GM23248 (cell line): ENCODE measurements at regions not wholly inside any gene's neighbourhood (a gene's known extent, or its start where the extent isn't known, plus 50 kb on each side); places are given as distances from the start of the nearest gene placed in this dataset.

Experiments
- DNase-seq: peaks from one replicate; pipeline ENCODE4 v3.0.0-alpha.2; 2015
- H2AFZ ChIP-seq: fragments of 200-600 bp; sonication (generic); 2 replicates; pipeline ENCODE4 v1.6.1; 2016; ENCODE audit warnings: antibody characterized with exemption
- H3F3A ChIP-seq: fragments of 200-600 bp; sonication (generic); 2 replicates; pipeline ENCODE4 v1.6.1; 2016; ENCODE audit warnings: mild to moderate bottlenecking, antibody characterized with exemption, mixed run types; ENCODE audit not compliant: insufficient read depth
- H3K27ac ChIP-seq: fragments of 200-600 bp; sonication (generic); 2 replicates; pipeline ENCODE4 v1.5.1; 2016; ENCODE audit warnings: mild to moderate bottlenecking
- H3K27me3 ChIP-seq: fragments of 200-600 bp; sonication (generic); replicated peaks from 2 replicates; pipeline ENCODE4 v1.6.1; 2016; ENCODE audit warnings: mild to moderate bottlenecking; ENCODE audit not compliant: insufficient read depth
- H3K36me3 ChIP-seq: fragments of 200-600 bp; sonication (generic); 2 replicates; pipeline ENCODE4 v1.6.1; 2016; ENCODE audit warnings: low read depth, mild to moderate bottlenecking
- H3K4me1 ChIP-seq: fragments of 200-600 bp; sonication (generic); 2 replicates; pipeline ENCODE4 v1.6.1; 2016; ENCODE audit warnings: mild to moderate bottlenecking; ENCODE audit not compliant: insufficient read depth
- H3K4me2 ChIP-seq: fragments of 200-600 bp; sonication (generic); one replicate; pipeline ENCODE4 v1.6.1; 2016; ENCODE audit warnings: mild to moderate bottlenecking; ENCODE audit not compliant: unreplicated experiment
- H3K4me3 ChIP-seq: fragments of 200-600 bp; sonication (generic); 2 replicates; pipeline ENCODE4 v1.5.1; 2016; ENCODE audit warnings: mild to moderate bottlenecking
- H3K79me2 ChIP-seq: fragments of 200-600 bp; sonication (generic); 2 replicates; pipeline ENCODE4 v1.6.1; 2016; ENCODE audit warnings: mild to moderate bottlenecking; ENCODE audit not compliant: insufficient read depth
- H3K9ac ChIP-seq: fragments of 200-600 bp; sonication (generic); 2 replicates; pipeline ENCODE4 v1.6.1; 2016; ENCODE audit warnings: mild to moderate bottlenecking
- H3K9me2 ChIP-seq: fragments of 200-600 bp; sonication (generic); 2 replicates; pipeline ENCODE4 v1.6.1; 2016; ENCODE audit warnings: mixed run types, mild to moderate bottlenecking, moderate library complexity; ENCODE audit not compliant: insufficient read depth
- H3K9me3 ChIP-seq: fragments of 200-600 bp; sonication (generic); one replicate; pipeline ENCODE4 v1.6.1; 2017; ENCODE audit warnings: low read depth
- H4K20me1 ChIP-seq: fragments of 200-600 bp; sonication (generic); 2 replicates; pipeline ENCODE4 v1.6.0; 2016; ENCODE audit not compliant: insufficient read depth
- EZH2 ChIP-seq: fragments of 200-600 bp; sonication (generic); IDR thresholded peaks from 2 replicates; pipeline ENCODE4 v1.6.1; 2018; ENCODE audit warnings: antibody characterized with exemption, mild to moderate bottlenecking; ENCODE audit not compliant: insufficient read depth, poor library complexity, severe bottlenecking
- EZH2phosphoT487 ChIP-seq: fragments of 200-600 bp; sonication (generic); IDR thresholded peaks from 2 replicates; pipeline ENCODE4 v1.6.1; 2018; ENCODE audit warnings: antibody characterized with exemption, moderate library complexity, mild to moderate bottlenecking, low read depth; ENCODE audit not compliant: insufficient read depth
- WGBS, 2 experiments: methylation state at CpG; one replicate each; pipeline ENCODE4 v1.1.6; 2015 to 2017; ENCODE audit warnings: low lambda C conversion rate in 2 of 2, low coverage in 1 of 2; ENCODE audit errors: missing lambda C conversion rate in 2 of 2; 5-methylcytosine and 5-hydroxymethylcytosine counted together
- in situ Hi-C: fragments of 300-500 bp; cut with MboI; formaldehyde crosslinking; loops from 2 replicates; pipeline ENCODE4 v1.15.0; 2020

GRCh38 chr15:85993116-85993515 lies 86.6 kb upstream of the AGBL1 start:
- H3K27ac ChIP-seq, result no peak overlapping the region
- no peak overlapping the region for H3K9ac ChIP-seq
- H3K4me3 ChIP-seq, result no peak overlapping the region
- H3K9me2 ChIP-seq, result no peaks in the 10 kb centered on the region
- no peaks in the 10 kb centered on the region for H3F3A ChIP-seq
- no peaks in the 10 kb centered on the region for H3K79me2 ChIP-seq
- no peaks in the 10 kb centered on the region for H3K4me1 ChIP-seq
- DNase-seq, result no peak
- no peaks in the 10 kb centered on the region for H3K9me3 ChIP-seq
- H3K4me2 ChIP-seq, result no peak overlapping the region
- no peaks in the 10 kb centered on the region for H3K36me3 ChIP-seq
- TF ChIP-seq EZH2 (no peak), EZH2phosphoT487 (no peak)
- H2AFZ ChIP-seq, result no peak overlapping the region
- in situ Hi-C loops, result no loop called here
- H4K20me1 ChIP-seq, result no peaks in the 10 kb centered on the region
- WGBS, 2 experiments, result 21 to 22% methylated on average over 2 of the region's 2 CpGs
- no peaks in the 10 kb centered on the region for H3K27me3 ChIP-seq

GRCh38 chr15:85997618-85998017 lies 82.1 kb upstream of the AGBL1 start:
- no peaks in the 10 kb centered on the region for H3K27me3 ChIP-seq
- WGBS, 2 experiments, result 20 to 25% methylated on average over 5 of the region's 5 CpGs
- H3K36me3 ChIP-seq, result no peaks in the 10 kb centered on the region
- in situ Hi-C loops, result no loop called here
- H3K79me2 ChIP-seq, result no peaks in the 10 kb centered on the region
- H3K9ac ChIP-seq, result no peak overlapping the region
- H2AFZ ChIP-seq, result no peak overlapping the region
- no peaks in the 10 kb centered on the region for H3F3A ChIP-seq
- no peak overlapping the region for H3K4me3 ChIP-seq
- H3K4me1 ChIP-seq, result no peaks in the 10 kb centered on the region
- no peak overlapping the region for H3K4me2 ChIP-seq
- H3K9me2 ChIP-seq, result no peaks in the 10 kb centered on the region
- H4K20me1 ChIP-seq, result no peaks in the 10 kb centered on the region
- no peak for DNase-seq
- H3K27ac ChIP-seq, result no peak overlapping the region
- no peak for TF ChIP-seq EZH2
- no peak for TF ChIP-seq EZH2phosphoT487
- no peaks in the 10 kb centered on the region for H3K9me3 ChIP-seq

DNA sequence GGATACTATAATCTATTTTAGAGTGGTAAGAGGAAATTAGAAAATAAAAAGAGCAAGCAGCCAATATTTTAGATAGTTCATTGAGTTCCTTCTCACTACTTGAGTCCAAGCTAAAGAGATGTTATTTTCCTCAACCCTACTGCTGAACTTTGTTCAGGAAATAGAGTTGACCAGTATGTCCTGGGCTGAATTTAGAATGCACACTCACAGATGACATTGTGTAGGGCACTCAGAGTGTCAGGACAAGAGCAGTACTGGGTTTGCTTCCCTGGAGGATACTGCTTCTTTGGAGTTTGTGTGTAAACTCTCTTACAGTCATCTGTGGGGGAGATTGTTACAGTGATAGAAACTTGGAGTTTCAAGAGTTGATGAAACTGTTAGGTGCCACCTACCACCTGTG lies 80.0 kb upstream of the AGBL1 start:
- DNase-seq, result no peak
- Histone ChIP-seq H3K9me2 (no peaks in the 10 kb centered on the region), H3K27me3 (no peaks in the 10 kb centered on the region), H3K79me2 (no peaks in the 10 kb centered on the region), H3F3A (no peaks in the 10 kb centered on the region), H3K4me3 (no peak overlapping the region), H3K4me1 (no peaks in the 10 kb centered on the region), H3K4me2 (no peak overlapping the region), H3K27ac (no peak overlapping the region), H3K9ac (no peak overlapping the region), H2AFZ (no peak overlapping the region), H3K36me3 (no peaks in the 10 kb centered on the region), H3K9me3 (no peaks in the 10 kb centered on the region), H4K20me1 (no peaks in the 10 kb centered on the region)
- in situ Hi-C loops, result no loop called here
- TF ChIP-seq EZH2phosphoT487 (no peak), EZH2 (no peak)

- Histone ChIP-seq H3K4me2 (no peak overlapping the region), H3K27me3 (no peaks in the 10 kb centered on the region), H2AFZ (no peak overlapping the region)
Measured at GRCh38 chr15:86001200-86001599, 78.5 kb upstream of the AGBL1 start.

GRCh38 chr15:86002444-86002843 lies 77.2 kb upstream of the AGBL1 start:
- no peak for DNase-seq

More at GRCh38 chr15:86001200-86001599, 78.5 kb upstream of the AGBL1 start:
- TF ChIP-seq EZH2phosphoT487 (no peak), EZH2 (no peak)
- no peaks in the 10 kb centered on the region for H3K36me3 ChIP-seq
- in situ Hi-C loops, result no loop called here
- no peak overlapping the region for H3K9ac ChIP-seq
- no peaks in the 10 kb centered on the region for H3K9me2 ChIP-seq
- no peaks in the 10 kb centered on the region for H3K4me1 ChIP-seq
- no peak overlapping the region for H3K27ac ChIP-seq
- no peaks in the 10 kb centered on the region for H4K20me1 ChIP-seq
- no peaks in the 10 kb centered on the region for H3F3A ChIP-seq
- H3K4me3 ChIP-seq, result no peak overlapping the region
- H3K9me3 ChIP-seq, result no peaks in the 10 kb centered on the region
- H3K79me2 ChIP-seq, result no peaks in the 10 kb centered on the region
- 10 to 11% methylated on average over 2 to 4 of the region's 4 CpGs for WGBS, 2 experiments
- no peak for DNase-seq

More at GRCh38 chr15:86002444-86002843, 77.2 kb upstream of the AGBL1 start:
- Histone ChIP-seq H3K36me3 (no peaks in the 10 kb centered on the region), H3K4me1 (no peaks in the 10 kb centered on the region), H4K20me1 (no peaks in the 10 kb centered on the region), H3K9ac (no peak overlapping the region), H3K27me3 (no peaks in the 10 kb centered on the region), H3K9me2 (no peaks in the 10 kb centered on the region), H3K79me2 (no peaks in the 10 kb centered on the region), H2AFZ (no peak overlapping the region), H3F3A (no peaks in the 10 kb centered on the region), H3K4me2 (no peak overlapping the region), H3K9me3 (no peaks in the 10 kb centered on the region), H3K27ac (no peak overlapping the region), H3K4me3 (no peak overlapping the region)
- TF ChIP-seq EZH2phosphoT487 (no peak), EZH2 (no peak)
- in situ Hi-C loops, result no loop called here
